ENCODE measurements at regions not wholly inside any gene's neighbourhood (a gene's known extent, or its start where the extent isn't known, plus 50 kb on each side); places are given as distances from the start of the nearest gene placed in this dataset.

DNA sequence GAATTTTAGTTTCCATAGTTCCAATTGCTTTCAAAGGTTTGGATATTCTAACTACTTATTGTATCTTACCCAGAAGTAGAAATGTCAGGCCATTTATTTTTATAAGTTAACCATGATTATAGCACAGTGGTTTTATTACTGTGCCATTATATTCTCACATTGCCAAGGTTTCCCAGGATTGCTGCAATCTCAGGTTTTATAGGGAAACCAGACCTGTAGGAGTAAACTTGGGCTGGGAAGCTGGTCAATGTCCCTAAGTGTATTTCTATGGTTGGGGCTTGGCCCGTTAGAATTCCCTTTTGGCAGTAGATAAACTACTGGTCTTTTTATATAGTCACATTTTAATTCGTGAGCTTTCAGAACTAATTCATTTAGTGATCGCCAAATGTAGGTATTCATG lies 396.6 kb upstream of the KCNN2 start:
- no peak for TF ChIP-seq SIN3A (IDR thresholded peaks at IDR 0.05; ENCODE audit: low read depth)
- no peak for TF ChIP-seq EZH2 (IDR thresholded peaks at IDR 0.05)
- TF ChIP-seq POLR2AphosphoS5 (IDR thresholded peaks at IDR 0.05; ENCODE audit: low read depth, low read length), result no peak
- TF ChIP-seq, protein P1, sequence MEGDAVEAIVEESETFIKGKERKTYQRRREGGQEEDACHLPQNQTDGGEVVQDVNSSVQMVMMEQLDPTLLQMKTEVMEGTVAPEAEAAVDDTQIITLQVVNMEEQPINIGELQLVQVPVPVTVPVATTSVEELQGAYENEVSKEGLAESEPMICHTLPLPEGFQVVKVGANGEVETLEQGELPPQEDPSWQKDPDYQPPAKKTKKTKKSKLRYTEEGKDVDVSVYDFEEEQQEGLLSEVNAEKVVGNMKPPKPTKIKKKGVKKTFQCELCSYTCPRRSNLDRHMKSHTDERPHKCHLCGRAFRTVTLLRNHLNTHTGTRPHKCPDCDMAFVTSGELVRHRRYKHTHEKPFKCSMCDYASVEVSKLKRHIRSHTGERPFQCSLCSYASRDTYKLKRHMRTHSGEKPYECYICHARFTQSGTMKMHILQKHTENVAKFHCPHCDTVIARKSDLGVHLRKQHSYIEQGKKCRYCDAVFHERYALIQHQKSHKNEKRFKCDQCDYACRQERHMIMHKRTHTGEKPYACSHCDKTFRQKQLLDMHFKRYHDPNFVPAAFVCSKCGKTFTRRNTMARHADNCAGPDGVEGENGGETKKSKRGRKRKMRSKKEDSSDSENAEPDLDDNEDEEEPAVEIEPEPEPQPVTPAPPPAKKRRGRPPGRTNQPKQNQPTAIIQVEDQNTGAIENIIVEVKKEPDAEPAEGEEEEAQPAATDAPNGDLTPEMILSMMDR (IDR thresholded peaks at IDR 0.05 in 2 of 3, conservative IDR thresholded peaks at IDR 0.05 in 1 of 3; ENCODE audit: borderline replicate concordance in 1 of 3, insufficient read depth in 1 of 3, low read depth in 2 of 3, low read length in 2 of 3), result no peak
- no peak for TF ChIP-seq ZNF274 (IDR thresholded peaks at IDR 0.05; ENCODE audit: low read depth, low read length)
- no peak for TF ChIP-seq JUND (IDR thresholded peaks at IDR 0.05)
- TF ChIP-seq CBX3 (IDR thresholded peaks at IDR 0.05; ENCODE audit: low read depth), result no peak
- TF ChIP-seq, protein P2, sequence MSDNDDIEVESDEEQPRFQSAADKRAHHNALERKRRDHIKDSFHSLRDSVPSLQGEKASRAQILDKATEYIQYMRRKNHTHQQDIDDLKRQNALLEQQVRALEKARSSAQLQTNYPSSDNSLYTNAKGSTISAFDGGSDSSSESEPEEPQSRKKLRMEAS (IDR thresholded peaks at IDR 0.05), result no peak
- no peak for TF ChIP-seq POLR2A (IDR thresholded peaks at IDR 0.05; ENCODE audit: borderline replicate concordance, extremely low read depth, insufficient read depth, insufficient read length)
- no peak for TF ChIP-seq EZH2phosphoT487 (IDR thresholded peaks at IDR 0.05; ENCODE audit: borderline replicate concordance)
